ENCODE measurements at regions not wholly inside any gene's neighbourhood (a gene's known extent, or its start where the extent isn't known, plus 50 kb on each side); places are given as distances from the start of the nearest gene placed in this dataset.

GRCh38 chr18:69291755-69292154 is 108.9 kb upstream of the DOK6 start:
- no peak for DNase-seq (ENCODE audit: extremely low read depth, low read depth)
- TF ChIP-seq CTCF (IDR thresholded peaks at IDR 0.05; ENCODE audit: low read depth, low read length), result no peak

GRCh38 chr18:69300185-69300584 is 100.5 kb upstream of the DOK6 start:
- no peak for TF ChIP-seq CTCF (IDR thresholded peaks at IDR 0.05; ENCODE audit: low read depth, low read length)
- DNase-seq (ENCODE audit: extremely low read depth, low read depth), result no peak

- TF ChIP-seq CTCF (IDR thresholded peaks at IDR 0.05; ENCODE audit: low read depth, low read length), result no peak
- DNase-seq (ENCODE audit: extremely low read depth, low read depth), result no peak
These were observed 92.1 kb upstream of the DOK6 start for GRCh38 chr18:69308619-69309018.

GRCh38 chr18:69326094-69326493 is 74.6 kb upstream of the DOK6 start:
- TF ChIP-seq CTCF (IDR thresholded peaks at IDR 0.05; ENCODE audit: low read depth, low read length), result no peak
- DNase-seq (ENCODE audit: extremely low read depth, low read depth), result no peak

- no peak for DNase-seq (ENCODE audit: extremely low read depth, low read depth)
- no peak for TF ChIP-seq CTCF (IDR thresholded peaks at IDR 0.05; ENCODE audit: low read depth, low read length)
These were observed 72.6 kb upstream of the DOK6 start for GRCh38 chr18:69328086-69328485.

- no peak for TF ChIP-seq CTCF (IDR thresholded peaks at IDR 0.05; ENCODE audit: low read depth, low read length)
These were observed 70.2 kb upstream of the DOK6 start for GRCh38 chr18:69330385-69331005.

GRCh38 chr18:69349912-69350597 is 50.6 kb upstream of the DOK6 start:
- DNase-seq (ENCODE audit: extremely low read depth, low read depth), result no peak
- no peak for TF ChIP-seq CTCF (IDR thresholded peaks at IDR 0.05; ENCODE audit: low read depth, low read length)

More at GRCh38 chr18:69330385-69331005, 70.2 kb upstream of the DOK6 start:
- no peak for DNase-seq (ENCODE audit: extremely low read depth, low read depth)

Measured in AG09319 (cell line).